ENCODE measurements at regions not wholly inside any gene's neighbourhood (a gene's known extent, or its start where the extent isn't known, plus 50 kb on each side); places are given as distances from the start of the nearest gene placed in this dataset.

GRCh38 chr13:110070511-110071120, 236.3 kb downstream of the COL4A1 start:
- TF ChIP-seq CTCF (IDR thresholded peaks at IDR 0.05; ENCODE audit: low read depth, low read length, missing input control) (no peak), MAX (IDR thresholded peaks at IDR 0.05) (no peak), TAF1 (conservative IDR thresholded peaks at IDR 0.05) (no peak), EGR1 (IDR thresholded peaks at IDR 0.05; ENCODE audit: low read depth in 2 of 2) (no peak)
